ENCODE measurements at regions not wholly inside any gene's neighbourhood (a gene's known extent, or its start where the extent isn't known, plus 50 kb on each side); places are given as distances from the start of the nearest gene placed in this dataset.

DNA sequence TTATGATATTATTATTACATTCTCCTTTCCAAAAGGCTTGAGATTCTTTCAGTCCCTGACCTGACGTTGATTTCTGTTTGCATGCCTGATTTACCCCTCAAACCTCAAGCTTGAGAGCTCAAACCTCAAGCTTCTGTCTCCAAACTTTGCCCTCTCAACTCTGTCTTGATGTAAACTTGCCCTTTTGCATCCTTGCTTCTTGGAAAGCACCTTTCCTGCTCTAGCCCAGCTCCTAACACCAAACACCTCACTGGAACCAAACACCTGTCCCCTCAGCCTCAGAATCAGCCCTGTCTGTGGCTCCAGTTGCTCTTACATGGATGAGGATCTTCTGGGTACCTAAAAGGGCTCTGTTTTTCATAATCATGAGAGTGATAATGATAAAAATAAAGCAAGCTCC is 109.2 kb downstream of the GP2 start:
- TF ChIP-seq TAF1 (IDR thresholded peaks at IDR 0.05; ENCODE audit: low read depth) (no peak), POLR2AphosphoS5 (IDR thresholded peaks at IDR 0.05) (no peak)
- Histone ChIP-seq H2AFZ (ENCODE audit: low read depth, low read length) (no peak overlapping the region), H3K9ac (ENCODE audit: low read length) (no peak overlapping the region), H3F3A (ENCODE audit: insufficient read depth, low read length, poor library complexity, severe bottlenecking) (no peaks in the 10 kb centered on the region), H3K9me2 (ENCODE audit: insufficient read depth, low read length) (no peaks in the 10 kb centered on the region), H4K20me1 (ENCODE audit: insufficient read depth) (no peaks in the 10 kb centered on the region), H3K36me3 (ENCODE audit: insufficient read depth, low read length) (no peaks in the 10 kb centered on the region), H3K4me3 (ENCODE audit: low read length) (no peak overlapping the region), H3K4me2 (ENCODE audit: low read length) (no peak overlapping the region), H3K9me3 (ENCODE audit: low read length) (no peaks in the 10 kb centered on the region), H3K27me3 (ENCODE audit: insufficient read depth, low read depth, low read length) (no peaks in the 10 kb centered on the region), H3K79me2 (replicated peaks; ENCODE audit: insufficient read depth, low read length) (no peaks in the 10 kb centered on the region), H3K27ac (ENCODE audit: low read length) (no peak overlapping the region)

DNA sequence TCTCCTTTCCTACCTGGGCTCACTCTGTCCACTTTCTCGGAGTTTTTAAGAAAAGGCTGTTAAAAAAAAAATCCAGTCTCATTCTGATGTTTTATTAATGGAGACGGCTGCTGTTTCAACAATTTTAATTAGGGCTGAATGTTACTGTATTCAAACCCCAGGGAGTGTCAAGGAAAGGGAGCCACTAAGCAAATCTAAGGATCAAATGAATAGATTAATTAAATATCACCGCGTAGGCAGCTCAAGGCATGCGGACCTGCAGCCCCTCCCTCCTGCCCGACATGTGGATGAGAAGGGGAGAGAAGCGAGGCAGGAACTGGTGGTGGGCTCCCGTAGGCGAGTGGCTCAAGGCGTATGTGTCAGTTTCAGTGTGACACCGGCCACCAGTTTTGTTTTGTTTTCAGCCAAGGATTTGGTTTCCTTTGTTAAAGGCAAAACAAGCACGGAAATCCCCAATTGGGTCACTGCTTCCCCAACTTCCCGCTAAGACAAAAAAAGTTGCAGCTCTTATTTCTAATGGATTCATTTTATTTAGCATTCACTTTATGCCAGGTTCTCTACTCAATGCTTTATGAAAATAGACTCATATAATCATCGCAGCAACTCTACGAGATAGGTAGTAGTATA is 110.6 kb downstream of the GP2 start:
- no peak for TF ChIP-seq RAD21 (conservative IDR thresholded peaks at IDR 0.05)
- no peak for TF ChIP-seq EP300 (conservative IDR thresholded peaks at IDR 0.05; ENCODE audit: poor library complexity, severe bottlenecking)
- no peak for TF ChIP-seq MXI1 (conservative IDR thresholded peaks at IDR 0.05; ENCODE audit: poor library complexity, severe bottlenecking)
- no peak for TF ChIP-seq TAF1 (IDR thresholded peaks at IDR 0.05; ENCODE audit: low read depth)
- TF ChIP-seq EZH2 (IDR thresholded peaks at IDR 0.05; ENCODE audit: borderline replicate concordance, insufficient read depth, low read length, poor library complexity, severe bottlenecking), result no peak
- TF ChIP-seq SMC3 (conservative IDR thresholded peaks at IDR 0.05; ENCODE audit: poor library complexity), result no peak
- TF ChIP-seq, protein P1, sequence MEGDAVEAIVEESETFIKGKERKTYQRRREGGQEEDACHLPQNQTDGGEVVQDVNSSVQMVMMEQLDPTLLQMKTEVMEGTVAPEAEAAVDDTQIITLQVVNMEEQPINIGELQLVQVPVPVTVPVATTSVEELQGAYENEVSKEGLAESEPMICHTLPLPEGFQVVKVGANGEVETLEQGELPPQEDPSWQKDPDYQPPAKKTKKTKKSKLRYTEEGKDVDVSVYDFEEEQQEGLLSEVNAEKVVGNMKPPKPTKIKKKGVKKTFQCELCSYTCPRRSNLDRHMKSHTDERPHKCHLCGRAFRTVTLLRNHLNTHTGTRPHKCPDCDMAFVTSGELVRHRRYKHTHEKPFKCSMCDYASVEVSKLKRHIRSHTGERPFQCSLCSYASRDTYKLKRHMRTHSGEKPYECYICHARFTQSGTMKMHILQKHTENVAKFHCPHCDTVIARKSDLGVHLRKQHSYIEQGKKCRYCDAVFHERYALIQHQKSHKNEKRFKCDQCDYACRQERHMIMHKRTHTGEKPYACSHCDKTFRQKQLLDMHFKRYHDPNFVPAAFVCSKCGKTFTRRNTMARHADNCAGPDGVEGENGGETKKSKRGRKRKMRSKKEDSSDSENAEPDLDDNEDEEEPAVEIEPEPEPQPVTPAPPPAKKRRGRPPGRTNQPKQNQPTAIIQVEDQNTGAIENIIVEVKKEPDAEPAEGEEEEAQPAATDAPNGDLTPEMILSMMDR (IDR thresholded peaks at IDR 0.05; ENCODE audit: poor library complexity, severe bottlenecking), result no peak
- TF ChIP-seq, protein P2, sequence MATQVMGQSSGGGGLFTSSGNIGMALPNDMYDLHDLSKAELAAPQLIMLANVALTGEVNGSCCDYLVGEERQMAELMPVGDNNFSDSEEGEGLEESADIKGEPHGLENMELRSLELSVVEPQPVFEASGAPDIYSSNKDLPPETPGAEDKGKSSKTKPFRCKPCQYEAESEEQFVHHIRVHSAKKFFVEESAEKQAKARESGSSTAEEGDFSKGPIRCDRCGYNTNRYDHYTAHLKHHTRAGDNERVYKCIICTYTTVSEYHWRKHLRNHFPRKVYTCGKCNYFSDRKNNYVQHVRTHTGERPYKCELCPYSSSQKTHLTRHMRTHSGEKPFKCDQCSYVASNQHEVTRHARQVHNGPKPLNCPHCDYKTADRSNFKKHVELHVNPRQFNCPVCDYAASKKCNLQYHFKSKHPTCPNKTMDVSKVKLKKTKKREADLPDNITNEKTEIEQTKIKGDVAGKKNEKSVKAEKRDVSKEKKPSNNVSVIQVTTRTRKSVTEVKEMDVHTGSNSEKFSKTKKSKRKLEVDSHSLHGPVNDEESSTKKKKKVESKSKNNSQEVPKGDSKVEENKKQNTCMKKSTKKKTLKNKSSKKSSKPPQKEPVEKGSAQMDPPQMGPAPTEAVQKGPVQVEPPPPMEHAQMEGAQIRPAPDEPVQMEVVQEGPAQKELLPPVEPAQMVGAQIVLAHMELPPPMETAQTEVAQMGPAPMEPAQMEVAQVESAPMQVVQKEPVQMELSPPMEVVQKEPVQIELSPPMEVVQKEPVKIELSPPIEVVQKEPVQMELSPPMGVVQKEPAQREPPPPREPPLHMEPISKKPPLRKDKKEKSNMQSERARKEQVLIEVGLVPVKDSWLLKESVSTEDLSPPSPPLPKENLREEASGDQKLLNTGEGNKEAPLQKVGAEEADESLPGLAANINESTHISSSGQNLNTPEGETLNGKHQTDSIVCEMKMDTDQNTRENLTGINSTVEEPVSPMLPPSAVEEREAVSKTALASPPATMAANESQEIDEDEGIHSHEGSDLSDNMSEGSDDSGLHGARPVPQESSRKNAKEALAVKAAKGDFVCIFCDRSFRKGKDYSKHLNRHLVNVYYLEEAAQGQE (IDR thresholded peaks at IDR 0.05; ENCODE audit: borderline replicate concordance), result no peak
- no peak for TF ChIP-seq POLR2AphosphoS5 (IDR thresholded peaks at IDR 0.05)
- H3K27ac ChIP-seq (ENCODE audit: low read length), result no peak overlapping the region
- no peaks in the 10 kb centered on the region for H3K36me3 ChIP-seq (ENCODE audit: insufficient read depth, low read length)
- H3K27me3 ChIP-seq (ENCODE audit: insufficient read depth, low read depth, low read length), result no peaks in the 10 kb centered on the region
- H2AFZ ChIP-seq (ENCODE audit: low read depth, low read length), result no peak overlapping the region
- H4K20me1 ChIP-seq (ENCODE audit: insufficient read depth), result no peaks in the 10 kb centered on the region
- H3K4me2 ChIP-seq (ENCODE audit: low read length), result no peak overlapping the region
- H3K79me2 ChIP-seq (replicated peaks; ENCODE audit: insufficient read depth, low read length), result no peaks in the 10 kb centered on the region
- no peaks in the 10 kb centered on the region for H3K9me2 ChIP-seq (ENCODE audit: insufficient read depth, low read length)
- no peak overlapping the region for H3K4me3 ChIP-seq (ENCODE audit: low read length)
- no peaks in the 10 kb centered on the region for H3K9me3 ChIP-seq (ENCODE audit: low read length)
- no peak overlapping the region for H3K9ac ChIP-seq (ENCODE audit: low read length)
- no peaks in the 10 kb centered on the region for H3F3A ChIP-seq (ENCODE audit: insufficient read depth, low read length, poor library complexity, severe bottlenecking)

Measured in neural cell (in vitro differentiated cells).